D721Med (cell line): ENCODE measurements at regions not wholly inside any gene's neighbourhood (a gene's known extent, or its start where the extent isn't known, plus 50 kb on each side); places are given as distances from the start of the nearest gene placed in this dataset.

Source experiments
- DNase-seq: peaks from one replicate; pipeline ENCODE4 v3.0.0; 2011; ENCODE audit warnings: low spot score; ENCODE audit not compliant: insufficient read length
- FAIRE-seq: peaks from 2 replicates; lab custom pipeline; 2011; peaks lifted over from hg19 to GRCh38; lab: Jason Lieb, UNC
- TF ChIP-seq, protein P1 (sequence below): IDR thresholded peaks from 2 replicates; pipeline ENCODE4 v1.5.1; 2012; ENCODE audit warnings: mild to moderate bottlenecking, control low read depth; ENCODE audit not compliant: insufficient read depth; ENCODE audit errors: missing control alignments

DNA sequence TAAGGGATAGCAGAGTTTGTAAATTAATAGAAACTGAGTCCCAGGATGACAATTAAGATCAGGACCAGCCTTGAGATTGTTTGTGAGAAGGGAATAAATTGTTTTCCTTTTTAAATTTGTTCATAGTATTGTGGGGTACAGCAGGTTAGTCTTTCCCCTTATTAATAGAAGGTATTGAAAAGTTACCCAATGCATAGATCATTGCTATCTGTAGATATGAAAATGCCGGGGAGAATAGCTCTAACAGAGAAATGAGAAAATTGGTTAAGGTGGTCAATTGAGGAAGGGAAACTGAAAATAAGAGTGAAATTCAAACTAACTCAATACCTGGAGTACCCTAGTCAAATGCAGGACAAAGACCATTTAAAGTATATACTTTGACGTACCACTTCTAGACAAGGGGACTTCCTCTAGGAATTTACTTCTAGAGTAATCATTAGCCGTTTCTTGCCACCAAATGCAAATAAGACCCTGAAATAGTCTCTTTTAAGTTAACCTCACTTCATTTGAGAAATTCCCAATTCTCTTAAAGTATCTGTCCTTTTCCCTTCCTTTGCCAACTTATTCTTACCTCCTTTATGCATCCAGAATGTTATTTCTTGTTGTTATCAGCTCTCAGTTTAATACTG is 1224.4 kb upstream of the LRRTM1 start:
- TF ChIP-seq, protein P1, sequence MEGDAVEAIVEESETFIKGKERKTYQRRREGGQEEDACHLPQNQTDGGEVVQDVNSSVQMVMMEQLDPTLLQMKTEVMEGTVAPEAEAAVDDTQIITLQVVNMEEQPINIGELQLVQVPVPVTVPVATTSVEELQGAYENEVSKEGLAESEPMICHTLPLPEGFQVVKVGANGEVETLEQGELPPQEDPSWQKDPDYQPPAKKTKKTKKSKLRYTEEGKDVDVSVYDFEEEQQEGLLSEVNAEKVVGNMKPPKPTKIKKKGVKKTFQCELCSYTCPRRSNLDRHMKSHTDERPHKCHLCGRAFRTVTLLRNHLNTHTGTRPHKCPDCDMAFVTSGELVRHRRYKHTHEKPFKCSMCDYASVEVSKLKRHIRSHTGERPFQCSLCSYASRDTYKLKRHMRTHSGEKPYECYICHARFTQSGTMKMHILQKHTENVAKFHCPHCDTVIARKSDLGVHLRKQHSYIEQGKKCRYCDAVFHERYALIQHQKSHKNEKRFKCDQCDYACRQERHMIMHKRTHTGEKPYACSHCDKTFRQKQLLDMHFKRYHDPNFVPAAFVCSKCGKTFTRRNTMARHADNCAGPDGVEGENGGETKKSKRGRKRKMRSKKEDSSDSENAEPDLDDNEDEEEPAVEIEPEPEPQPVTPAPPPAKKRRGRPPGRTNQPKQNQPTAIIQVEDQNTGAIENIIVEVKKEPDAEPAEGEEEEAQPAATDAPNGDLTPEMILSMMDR, result no peak
- no peak for DNase-seq
- no peak for FAIRE-seq

- DNase-seq (no peak), FAIRE-seq (no peak)
- TF ChIP-seq, protein P1, result no peak
These were observed 1218.8 kb upstream of the LRRTM1 start for GRCh38 chr2:81523344-81523743.

- TF ChIP-seq, protein P1, result no peak
- DNase-seq (no peak), FAIRE-seq (no peak)
These were observed 1208.8 kb upstream of the LRRTM1 start for GRCh38 chr2:81513328-81513727.

- no peak for DNase-seq
- TF ChIP-seq, protein P1, result no peak
- no peak for FAIRE-seq
These were observed 1201.0 kb upstream of the LRRTM1 start for GRCh38 chr2:81505586-81505985.

- TF ChIP-seq, protein P1, result no peak
- no peak for FAIRE-seq
- DNase-seq, result no peak
These were observed 1191.0 kb upstream of the LRRTM1 start for GRCh38 chr2:81495556-81495955.

- TF ChIP-seq, protein P1, result no peak
These were observed 1178.7 kb upstream of the LRRTM1 start for GRCh38 chr2:81483254-81483653.

GRCh38 chr2:81481994-81482368 is 1177.4 kb upstream of the LRRTM1 start:
- FAIRE-seq, result no peak
- DNase-seq, result no peak
- TF ChIP-seq, protein P1, result no peak

More at GRCh38 chr2:81483254-81483653, 1178.7 kb upstream of the LRRTM1 start:
- DNase-seq (no peak), FAIRE-seq (no peak)
